Activated CD4-positive, alpha-beta T cell treated with anti-CD3 and anti-CD28 coated beads for 1 hour (primary cell): ENCODE measurements at regions not wholly inside any gene's neighbourhood (a gene's known extent, or its start where the extent isn't known, plus 50 kb on each side); places are given as distances from the start of the nearest gene placed in this dataset.
"Not testable (repeated sequence)": the region's sequence is repeated elsewhere in the genome, so short reads cannot be mapped to it uniquely, and the experiment has no call there.

Source experiments
- DNase-seq: peaks from one replicate; pipeline ENCODE4 v3.0.0-alpha.2; 2020

DNA sequence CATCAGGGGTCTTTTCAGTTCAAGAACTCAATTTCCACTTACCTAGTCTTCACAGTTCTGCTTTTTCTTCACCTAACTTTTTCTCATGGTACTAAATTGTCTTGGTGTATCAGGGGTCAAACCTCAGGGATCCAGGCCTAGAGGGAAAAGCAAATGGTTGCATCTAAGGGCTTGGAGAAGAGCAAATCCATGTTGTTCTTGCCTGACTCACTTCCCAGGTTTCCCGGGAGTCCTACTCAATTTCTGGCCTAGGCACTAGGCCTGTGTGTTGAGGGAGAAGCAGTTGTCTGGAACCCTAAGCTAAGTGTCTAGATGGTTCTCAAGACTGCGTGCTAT is 191.9 kb upstream of the STK26 start:
- DNase-seq = no peak

- DNase-seq = no peak
Observed at GRCh38 chrX:131836161-131836560, 186.9 kb upstream of the STK26 start.

DNA sequence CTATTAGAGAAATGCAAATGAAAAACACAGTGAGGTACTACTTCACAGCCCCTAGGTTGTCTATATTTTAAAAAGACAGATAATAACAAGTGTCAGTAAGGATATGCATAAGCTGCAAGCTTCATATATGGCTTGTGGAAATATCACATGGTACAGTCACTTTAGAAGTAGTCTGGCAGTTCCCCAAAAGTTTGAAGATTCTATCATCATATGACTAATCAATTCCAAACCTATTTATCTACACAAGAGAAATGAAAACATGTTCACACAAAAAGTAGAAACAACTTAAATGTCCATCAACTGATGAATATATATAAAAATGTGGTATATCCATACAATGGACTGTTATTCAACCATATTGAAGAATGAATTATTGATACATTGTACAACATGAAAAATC is 185.8 kb upstream of the STK26 start:
- DNase-seq = no peak

DNA sequence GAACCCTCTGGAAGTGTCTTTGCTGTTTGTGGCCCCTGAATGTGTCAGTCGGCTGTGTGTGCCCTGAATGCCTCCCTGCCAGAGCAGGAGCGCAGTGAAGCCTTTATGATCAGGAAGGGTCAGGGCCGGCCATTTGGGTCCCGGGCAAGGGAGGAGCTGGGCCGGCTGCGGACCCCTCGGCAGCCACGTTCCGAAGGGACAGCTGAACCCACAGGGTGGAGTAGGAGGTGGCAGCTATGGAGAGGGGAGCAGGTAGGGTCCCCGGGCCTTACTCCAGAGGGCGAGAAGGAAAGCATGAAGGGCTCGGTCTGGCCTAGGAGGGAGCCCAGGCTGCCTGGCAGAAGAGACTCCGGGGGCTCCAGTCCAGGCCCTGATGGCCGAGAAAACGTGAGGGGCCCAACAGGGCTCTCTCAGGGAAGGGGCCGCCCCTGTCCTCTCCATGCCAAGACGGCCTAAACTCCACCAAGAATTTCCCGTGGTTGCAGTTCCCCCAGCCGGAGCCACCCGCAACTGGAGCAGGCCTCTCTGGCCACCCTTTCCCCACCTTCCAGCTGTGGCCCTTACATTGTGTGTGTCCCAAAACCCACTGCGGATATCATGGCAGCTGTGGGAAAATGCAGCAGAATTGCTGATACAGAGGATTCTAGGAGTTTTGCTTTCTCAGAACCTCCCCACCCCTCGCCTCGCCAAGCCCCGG is 182.2 kb upstream of the STK26 start:
- no peak for DNase-seq

DNA sequence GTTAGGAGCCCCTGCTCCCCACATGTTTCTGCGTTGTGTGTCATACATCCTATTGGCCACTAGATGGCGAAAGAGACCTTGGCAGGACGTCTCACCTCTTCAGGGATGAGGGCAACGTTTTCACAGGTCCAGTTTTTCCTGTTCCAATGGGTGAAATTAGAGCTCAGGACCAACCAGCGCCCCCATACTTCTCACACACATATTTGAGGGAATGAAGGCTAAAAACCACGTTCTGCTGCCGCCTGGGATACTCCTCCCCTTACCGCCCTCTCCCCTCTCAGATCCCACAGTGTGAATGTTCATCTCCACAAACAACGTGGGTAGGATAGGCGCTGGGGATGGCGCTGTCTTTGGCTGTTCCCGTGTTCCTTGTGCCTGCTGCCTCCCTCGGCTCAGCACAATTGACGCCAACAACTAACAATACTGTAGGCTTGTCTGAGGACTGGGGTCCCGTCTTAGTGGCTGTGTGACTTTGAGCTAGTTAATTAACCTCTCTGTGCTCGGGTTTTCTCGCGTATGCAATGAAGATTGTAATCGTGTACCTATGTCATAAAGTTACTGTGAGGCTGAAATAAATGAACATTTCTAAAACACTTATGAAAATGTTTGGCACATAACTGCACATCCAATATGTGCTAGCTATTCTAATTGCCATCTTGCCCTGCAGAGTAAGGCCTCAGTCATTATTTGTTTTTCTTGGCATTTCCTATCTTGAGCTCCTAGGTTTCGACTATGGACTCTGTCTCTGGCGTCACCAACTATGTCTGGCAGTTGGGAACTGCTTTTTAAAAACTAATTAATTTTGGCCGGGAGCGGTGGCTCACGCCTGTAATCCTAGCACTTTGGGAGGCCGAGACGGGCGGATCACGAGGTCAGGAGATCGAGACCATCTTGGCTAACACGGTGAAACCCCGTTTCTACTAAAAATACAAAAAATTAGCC is 181.3 kb upstream of the STK26 start:
- DNase-seq = no peak

GRCh38 chrX:131843987-131844386 is 179.1 kb upstream of the STK26 start:
- no peak for DNase-seq

DNA sequence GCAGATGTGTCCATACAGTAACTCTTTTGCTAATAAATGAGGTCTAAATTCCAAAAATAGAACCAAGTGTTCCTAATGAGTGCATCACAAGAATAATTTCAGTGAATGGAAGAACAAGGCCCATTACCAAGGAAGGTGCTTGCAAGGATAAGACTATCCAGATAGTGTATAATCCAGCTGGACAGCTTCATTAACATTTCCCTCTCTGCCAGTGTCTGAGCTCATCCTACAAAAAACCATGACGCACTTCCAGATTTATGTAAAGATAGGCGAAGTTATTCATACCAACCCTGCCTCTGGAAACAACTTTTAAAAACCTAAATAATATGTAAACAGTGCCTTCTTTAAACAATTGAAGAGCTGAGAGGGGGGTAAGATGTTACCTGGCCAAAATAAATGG is 177.9 kb upstream of the STK26 start:
- DNase-seq = no peak

- no peak for DNase-seq
Observed at GRCh38 chrX:131845771-131846170, 177.3 kb upstream of the STK26 start.

DNA sequence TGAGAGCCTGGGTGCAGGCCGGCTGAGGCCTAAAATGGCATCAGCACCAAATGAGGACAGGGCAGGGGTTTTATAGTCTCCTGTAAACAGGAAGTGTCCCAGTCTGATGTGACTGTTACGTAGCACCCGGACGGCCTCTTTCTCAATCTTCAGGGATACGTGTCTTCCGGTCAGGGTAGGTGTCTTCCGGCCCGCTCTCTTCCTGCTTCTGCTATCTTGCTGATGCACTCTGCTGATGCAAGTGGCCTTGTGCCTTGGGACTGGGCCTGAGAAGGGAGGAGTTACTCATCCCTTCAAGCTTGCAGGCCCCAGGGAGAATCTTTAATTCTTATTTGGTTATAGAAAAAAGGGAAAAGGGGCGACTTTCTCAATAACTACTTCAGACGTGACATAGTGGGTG is 172.1 kb upstream of the STK26 start:
- not testable (repeated sequence) for DNase-seq

DNA sequence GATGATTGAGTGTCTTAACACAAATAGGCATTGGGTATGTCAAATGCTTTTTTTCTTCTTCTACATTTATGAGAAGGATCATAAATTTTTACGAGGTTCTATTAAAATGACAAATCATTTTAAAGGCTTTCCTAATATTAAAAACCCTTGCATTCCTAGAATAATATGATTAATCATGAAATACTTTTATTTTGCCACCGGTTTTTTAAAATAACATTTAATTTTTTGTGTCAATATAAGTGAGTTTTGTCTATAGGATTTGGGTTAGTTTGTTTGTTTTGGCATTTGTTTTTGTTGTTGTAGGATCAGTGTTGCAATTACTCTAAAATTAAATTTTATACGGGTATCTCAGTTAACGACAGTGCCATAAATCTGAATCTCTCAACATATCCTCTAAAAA is 169.7 kb upstream of the STK26 start:
- no peak for DNase-seq

GRCh38 chrX:131854581-131854980 is 168.5 kb upstream of the STK26 start:
- DNase-seq = no peak

GRCh38 chrX:131861088-131861787 is 161.9 kb upstream of the STK26 start:
- DNase-seq = no peak

- DNase-seq = no peak
Observed at GRCh38 chrX:131862321-131862720, 160.8 kb upstream of the STK26 start.

- DNase-seq = no peak
Observed at GRCh38 chrX:131869182-131869581, 153.9 kb upstream of the STK26 start.

DNA sequence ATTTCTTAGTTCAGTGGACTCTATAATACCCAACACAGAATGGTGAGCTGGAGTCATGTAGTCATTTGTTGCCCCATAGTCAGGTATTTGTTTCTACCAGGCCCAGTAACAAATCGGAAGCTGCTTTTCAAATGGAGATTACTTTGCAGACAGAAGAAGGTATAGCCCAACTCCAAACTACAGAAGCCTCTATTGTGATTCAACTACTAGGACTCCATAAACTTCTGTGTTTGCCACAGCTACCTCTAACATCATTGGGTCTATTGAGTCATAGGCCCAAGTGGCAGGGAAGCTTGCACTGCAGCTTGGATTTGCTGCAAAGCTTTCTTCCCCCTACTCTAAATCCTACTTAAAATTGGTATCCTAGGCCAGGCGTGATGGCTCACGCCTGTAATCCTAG is 148.8 kb upstream of the STK26 start:
- DNase-seq = no peak

GRCh38 chrX:131875827-131876226 is 147.3 kb upstream of the STK26 start:
- DNase-seq = not testable (repeated sequence)

- no peak for DNase-seq
Observed at GRCh38 chrX:131881194-131881593, 141.9 kb upstream of the STK26 start.

DNA sequence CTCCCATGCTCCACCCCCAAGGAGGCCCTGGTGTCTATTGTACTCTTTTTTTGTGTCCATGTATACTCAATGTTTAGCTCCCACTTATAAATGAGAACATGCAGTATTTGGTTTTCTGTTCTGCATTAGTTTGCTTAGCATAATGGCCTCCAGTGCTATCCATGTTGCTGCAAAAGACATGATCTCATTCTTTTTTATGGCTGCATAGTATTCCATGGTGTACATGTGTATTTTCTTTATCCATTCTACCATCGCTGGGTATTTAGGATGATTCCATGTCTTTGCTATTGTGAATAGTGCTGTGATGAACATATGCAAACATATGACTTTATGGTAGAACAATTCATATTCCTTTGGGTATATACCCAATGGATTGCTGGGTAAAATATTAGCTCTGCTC is 138.1 kb upstream of the STK26 start:
- not testable (repeated sequence) for DNase-seq

DNA sequence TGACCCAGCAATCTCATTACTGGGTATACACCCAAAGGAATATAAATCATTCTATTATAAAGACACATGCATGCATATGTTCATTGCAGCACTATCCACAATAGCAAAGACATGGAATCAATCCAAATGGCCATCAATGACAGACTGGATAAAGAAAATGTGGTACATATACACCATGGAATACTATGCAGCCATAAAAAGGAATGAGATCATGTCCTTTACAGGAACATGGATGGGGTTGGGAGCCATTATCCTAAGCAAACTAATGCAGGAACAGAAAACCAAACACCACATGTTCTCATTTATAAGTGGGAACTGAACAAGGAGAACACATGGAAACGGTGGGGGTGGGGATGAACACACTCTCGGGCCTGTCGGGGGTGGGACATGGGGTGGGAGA is 129.2 kb upstream of the STK26 start:
- DNase-seq = not testable (repeated sequence)

DNA sequence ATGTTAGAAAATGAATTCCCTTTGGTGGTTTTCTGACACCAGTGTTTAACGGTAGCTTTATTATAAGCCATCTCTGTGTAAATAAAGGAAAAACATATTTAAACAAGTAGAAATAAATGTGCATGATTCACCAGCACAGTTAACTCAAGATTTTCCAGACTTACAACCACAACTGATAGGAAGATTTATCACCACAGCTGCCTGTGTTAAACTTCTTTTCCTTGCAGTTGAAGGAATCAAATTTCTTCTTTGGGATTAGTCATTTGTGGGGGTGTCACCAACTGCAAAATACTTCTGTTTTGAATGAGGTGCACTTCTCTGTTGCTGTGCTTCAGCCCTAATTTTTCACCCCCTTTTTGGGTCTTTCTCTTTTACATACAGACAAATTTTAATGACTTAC is 128.1 kb upstream of the STK26 start:
- no peak for DNase-seq

DNA sequence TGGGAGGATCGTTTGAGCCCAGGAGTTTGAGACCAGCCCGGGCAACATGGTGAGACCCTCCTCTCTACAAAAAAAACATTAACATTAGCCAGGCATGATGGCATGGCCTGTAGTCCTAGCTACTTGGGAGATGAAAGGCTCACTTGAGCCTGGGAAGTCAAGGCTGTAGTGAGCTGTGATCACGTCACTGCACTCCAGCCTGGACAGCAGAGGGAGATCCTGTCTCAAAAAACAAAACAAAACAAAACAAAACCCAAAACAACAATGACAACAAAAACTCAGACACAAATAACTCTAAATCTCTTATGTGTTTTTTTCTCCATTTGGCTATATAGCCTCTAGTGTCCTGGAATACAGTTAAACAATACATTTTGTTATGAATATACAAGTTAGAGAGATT is 127.3 kb upstream of the STK26 start:
- no peak for DNase-seq

- no peak for DNase-seq
Observed at GRCh38 chrX:131901546-131901945, 121.6 kb upstream of the STK26 start.

DNA sequence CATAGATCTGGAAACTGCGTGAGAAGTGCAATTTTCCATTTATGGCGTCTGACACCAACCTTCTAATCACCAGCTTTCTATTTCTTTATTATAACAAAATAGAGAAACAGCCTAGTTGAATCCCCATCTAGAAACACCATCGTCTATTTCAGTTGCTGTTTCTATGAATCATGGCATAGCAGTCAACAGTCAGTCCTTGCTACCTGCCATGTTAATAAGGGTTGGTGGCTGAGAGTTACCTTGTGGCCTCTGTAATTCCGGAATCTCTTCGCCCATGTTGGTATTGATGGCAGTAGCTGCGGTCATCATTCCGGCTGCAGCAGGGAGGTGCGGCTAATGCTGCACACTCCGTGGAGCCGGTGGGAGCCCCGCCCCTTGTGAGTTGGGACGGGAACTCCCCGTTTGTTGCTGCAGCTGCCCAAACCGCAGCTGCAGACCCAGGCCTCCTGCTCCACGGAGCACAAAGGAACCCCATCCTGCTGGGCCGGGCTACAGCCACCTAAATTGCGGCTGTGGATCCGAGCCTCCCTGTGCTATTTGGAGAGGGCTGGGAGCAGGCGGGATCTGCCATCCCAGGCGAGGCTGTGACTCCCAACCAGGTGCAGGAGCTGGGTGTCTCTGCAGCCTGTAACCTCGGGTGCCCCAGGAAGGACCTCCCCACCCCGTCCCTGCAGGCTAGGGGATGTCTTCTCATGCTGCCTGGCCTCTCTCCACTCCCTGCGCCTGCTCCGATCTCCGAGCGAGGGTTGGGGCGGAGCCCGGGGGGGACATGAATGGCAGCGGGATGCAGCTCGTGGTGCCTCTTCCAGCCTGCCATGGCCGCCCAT is 115.4 kb upstream of the STK26 start:
- no peak for DNase-seq
